Stomach (tissue), 4 donors: ENCODE measurements at regions not wholly inside any gene's neighbourhood (a gene's known extent, or its start where the extent isn't known, plus 50 kb on each side); places are given as distances from the start of the nearest gene placed in this dataset.

Experiments
- CTCF ChIP-seq, 7 experiments: fragments of 450-650 bp in 4 of 7; fragments of 200-600 bp in 3 of 7; sonication (generic) in 3 of 7; IDR thresholded peaks; one replicate each; pipeline ENCODE4 v1.5.1; 2016 to 2019; ENCODE audit warnings: antibody characterized with exemption in 7 of 7, control low read depth in 2 of 7, mild to moderate bottlenecking in 1 of 7
- POLR2AphosphoS5 ChIP-seq, 3 donors: sonication (generic); formaldehyde crosslinking; IDR thresholded peaks; one replicate each; pipeline ENCODE4 v1.6.1; 2016; ENCODE audit warnings: antibody characterized with exemption in 3 of 3

DNA sequence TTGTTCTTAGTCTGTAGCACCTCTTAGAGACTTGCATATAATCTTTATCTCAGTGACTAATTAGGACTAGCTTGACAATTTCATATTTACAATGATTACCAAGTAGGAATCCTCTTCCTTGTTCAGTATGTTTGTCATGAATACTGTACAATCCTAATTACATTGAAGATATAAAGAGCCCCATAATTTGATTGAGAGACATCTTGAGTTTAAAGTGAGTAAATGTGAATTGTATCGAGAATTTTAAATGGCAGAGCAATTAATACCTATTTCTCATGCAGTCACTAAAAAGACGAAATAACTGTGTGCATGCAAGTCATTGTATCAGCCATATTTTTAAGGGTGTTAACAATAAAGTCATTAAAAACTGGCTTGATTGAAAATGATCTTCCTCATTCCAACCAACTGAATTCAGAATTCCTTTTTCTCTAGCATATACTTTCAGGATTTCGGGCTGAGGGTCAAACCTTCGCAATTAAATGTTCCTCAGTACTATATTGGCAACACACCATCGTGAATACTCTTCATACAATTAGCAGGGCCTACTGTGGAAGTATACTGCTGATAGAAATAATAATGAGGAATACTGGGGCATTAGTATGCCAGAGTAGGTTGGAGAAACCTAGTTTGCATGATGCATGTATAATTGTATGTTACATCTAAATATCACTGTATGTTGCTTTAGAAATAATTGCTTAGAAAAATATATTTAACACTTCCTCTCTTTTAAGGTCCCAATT is 284.7 kb upstream of the TMEM161B start:
- TF ChIP-seq POLR2AphosphoS5 (IDR thresholded peaks at IDR 0.05) (no peak), CTCF (IDR thresholded peaks at IDR 0.05) (no peak)
